Activated T-cell treated with anti-CD3 and anti-CD28 coated beads, Interleukin-2, amount 50 U/mL, for 72 hours (primary cell): ENCODE measurements at regions not wholly inside any gene's neighbourhood (a gene's known extent, or its start where the extent isn't known, plus 50 kb on each side); places are given as distances from the start of the nearest gene placed in this dataset.
"Not testable (repeated sequence)": the region's sequence is repeated elsewhere in the genome, so short reads cannot be mapped to it uniquely, and the experiment has no call there.

Experiments used
- ATAC-seq, 2 donors: fragments of 150-1000 bp; cut with Tn5 transposase; replicated peaks in 1 of 2; 2 replicates each; pipeline ENCODE4 v1.10.0; 2021; ENCODE audit warnings: moderate library complexity in 2 of 2, mild to moderate bottlenecking in 1 of 2
- DNase-seq, 2 donors: peaks; one replicate each; pipeline ENCODE4 v3.0.0; 2021 to 2022; ENCODE audit warnings: mixed read lengths in 1 of 2
- H3K27ac Mint-ChIP-seq: one replicate; pipeline ENCODE4 v1.8.0; 2022; ENCODE audit warnings: mild to moderate bottlenecking, moderate library complexity, mixed read lengths
- H3K27me3 Mint-ChIP-seq: one replicate; pipeline ENCODE4 v1.8.0; 2022; ENCODE audit warnings: low read depth, mixed read lengths
- H3K36me3 Mint-ChIP-seq, 2 donors: one replicate each; pipeline ENCODE4 v1.8.0; 2022; ENCODE audit warnings: mixed read lengths in 2 of 2, mild to moderate bottlenecking in 1 of 2; ENCODE audit not compliant: insufficient read depth in 2 of 2
- H3K4me1 Mint-ChIP-seq: one replicate; pipeline ENCODE4 v1.8.0; 2022; ENCODE audit warnings: low read depth, mixed read lengths
- H3K4me3 Mint-ChIP-seq, 2 donors: one replicate each; pipeline ENCODE4 v1.8.0; 2022; ENCODE audit warnings: mild to moderate bottlenecking in 2 of 2, mixed read lengths in 2 of 2, moderate library complexity in 2 of 2
- H3K9me3 Mint-ChIP-seq, 2 donors: one replicate each; pipeline ENCODE4 v1.8.0; 2022; ENCODE audit warnings: mixed read lengths in 2 of 2

DNA sequence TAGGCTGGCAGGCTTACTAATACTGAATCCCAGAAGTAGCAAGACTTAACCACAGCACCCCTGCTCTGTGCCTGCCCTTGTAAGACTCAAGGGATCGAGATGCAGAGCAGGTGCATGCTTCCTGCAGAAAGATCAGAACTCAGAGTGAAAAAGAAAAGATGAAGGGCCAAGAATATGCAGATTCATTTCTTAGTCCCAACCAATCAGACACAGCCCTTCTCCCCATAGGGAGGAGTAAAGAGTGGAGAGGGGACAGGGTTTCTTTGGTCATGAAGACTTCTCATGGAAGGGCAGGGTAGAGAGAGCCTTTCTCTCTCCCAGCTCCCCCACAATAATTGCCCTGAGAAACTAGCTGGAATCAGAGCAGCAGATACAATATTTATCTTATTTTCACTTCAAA is 105.6 kb upstream of the MB21D2 start:
- no peaks in the 10 kb centered on the region for H3K36me3 Mint-ChIP-seq
- no peaks in the 10 kb centered on the region for H3K27me3 Mint-ChIP-seq
- H3K27ac Mint-ChIP-seq: no peak overlapping the region
- H3K9me3 Mint-ChIP-seq: no peaks in the 10 kb centered on the region
- H3K4me1 Mint-ChIP-seq: no peaks in the 10 kb centered on the region
- H3K4me3 Mint-ChIP-seq: no peak overlapping the region
- DNase-seq (no peak), ATAC-seq (no peak)

- Mint-ChIP-seq H3K9me3 (no peaks in the 10 kb centered on the region), H3K4me1 (no peaks in the 10 kb centered on the region), H3K27ac (no peak overlapping the region), H3K27me3 (no peaks in the 10 kb centered on the region), H3K4me3 (no peak overlapping the region), H3K36me3 (no peaks in the 10 kb centered on the region)
- DNase-seq (no peak), ATAC-seq (no peak)
Measured at GRCh38 chr3:193028258-193028657, 110.6 kb upstream of the MB21D2 start.

- Mint-ChIP-seq H3K4me3 (no peak overlapping the region), H3K9me3 (no peaks in the 10 kb centered on the region), H3K27me3 (no peaks in the 10 kb centered on the region), H3K4me1 (no peaks in the 10 kb centered on the region), H3K27ac (no peak overlapping the region), H3K36me3 (no peaks in the 10 kb centered on the region)
- DNase-seq: no peak
- no peak for ATAC-seq
Measured at GRCh38 chr3:193029800-193030199, 112.1 kb upstream of the MB21D2 start.

DNA sequence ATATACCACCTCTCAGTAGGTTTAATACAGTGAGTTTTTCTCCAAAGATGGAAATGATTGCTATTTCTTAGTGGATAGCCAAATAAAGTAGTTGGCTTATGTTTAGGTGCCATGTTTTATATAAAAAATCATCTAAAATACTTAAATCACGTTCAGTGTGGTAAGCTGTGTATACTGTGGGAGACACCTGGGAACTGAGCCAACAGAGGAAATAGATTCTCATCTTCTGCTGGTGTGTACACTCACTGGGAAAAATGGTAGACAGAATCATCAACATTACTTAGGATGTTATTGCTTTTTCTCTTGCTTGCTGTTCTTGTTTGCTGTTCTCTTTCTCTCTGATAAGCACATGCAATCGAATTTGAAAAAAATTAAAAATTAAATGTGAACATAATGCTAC is 112.6 kb upstream of the MB21D2 start:
- Mint-ChIP-seq H3K4me1 (no peaks in the 10 kb centered on the region), H3K9me3 (no peaks in the 10 kb centered on the region), H3K27me3 (no peaks in the 10 kb centered on the region), H3K4me3 (no peak overlapping the region), H3K36me3 (no peaks in the 10 kb centered on the region), H3K27ac (no peak overlapping the region)
- ATAC-seq (no peak), DNase-seq (no peak)

DNA sequence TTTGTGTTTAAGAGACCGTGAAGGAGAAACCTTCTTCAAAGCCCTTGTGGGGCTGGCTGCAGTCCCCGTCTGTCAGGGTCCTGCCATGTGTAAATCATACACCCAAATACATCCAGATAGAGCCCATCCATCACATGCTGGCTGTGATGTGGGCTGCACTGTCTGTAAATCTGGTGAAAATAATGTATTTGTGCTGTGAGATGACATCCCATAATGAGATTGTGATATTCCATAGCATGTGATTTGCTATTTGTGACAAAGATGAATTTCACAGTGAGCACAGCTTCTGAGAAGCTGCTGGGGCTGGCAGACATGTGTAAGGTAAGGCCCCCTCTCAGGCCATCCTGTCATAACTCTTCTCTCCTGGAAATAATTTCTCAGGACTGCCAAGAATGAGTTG is 114.3 kb upstream of the MB21D2 start:
- H3K27ac Mint-ChIP-seq: no peak overlapping the region
- ATAC-seq: no peak
- no peak for DNase-seq
- H3K27me3 Mint-ChIP-seq: no peaks in the 10 kb centered on the region
- H3K4me3 Mint-ChIP-seq: no peak overlapping the region
- no peaks in the 10 kb centered on the region for H3K4me1 Mint-ChIP-seq
- no peaks in the 10 kb centered on the region for H3K36me3 Mint-ChIP-seq
- no peaks in the 10 kb centered on the region for H3K9me3 Mint-ChIP-seq

GRCh38 chr3:193033226-193033780 is 115.6 kb upstream of the MB21D2 start:
- Mint-ChIP-seq H3K4me3 (no peak overlapping the region), H3K36me3 (no peaks in the 10 kb centered on the region), H3K27me3 (peaks cover 7% of the 10 kb centered on the region), H3K9me3 (no peaks in the 10 kb centered on the region), H3K27ac (no peak overlapping the region), H3K4me1 (no peaks in the 10 kb centered on the region)
- DNase-seq (no peak), ATAC-seq (peak in 1 of 2 donors; percentile 51)

DNA sequence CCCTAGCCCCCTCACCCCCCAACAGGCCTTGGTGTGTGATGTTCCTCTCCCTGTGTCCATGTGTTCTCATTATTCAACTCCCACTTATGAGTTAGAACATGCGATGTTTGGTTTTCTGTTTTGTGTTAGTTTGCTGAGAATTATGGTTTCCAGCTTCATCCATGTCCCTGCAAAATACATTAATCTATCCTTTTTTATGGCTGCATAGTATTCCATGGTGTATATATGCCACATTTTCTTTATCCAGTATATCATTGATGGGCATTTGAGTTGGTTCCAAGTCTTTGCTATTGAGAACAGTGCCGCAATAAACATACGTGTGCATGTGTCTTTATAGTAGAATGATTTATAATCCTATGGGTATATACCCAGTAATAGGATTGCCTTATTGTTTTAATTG is 120.2 kb upstream of the MB21D2 start:
- H3K36me3 Mint-ChIP-seq, H3K27me3 Mint-ChIP-seq, ATAC-seq, H3K4me3 Mint-ChIP-seq, H3K27ac Mint-ChIP-seq, H3K9me3 Mint-ChIP-seq, DNase-seq, H3K4me1 Mint-ChIP-seq: not testable (repeated sequence)

DNA sequence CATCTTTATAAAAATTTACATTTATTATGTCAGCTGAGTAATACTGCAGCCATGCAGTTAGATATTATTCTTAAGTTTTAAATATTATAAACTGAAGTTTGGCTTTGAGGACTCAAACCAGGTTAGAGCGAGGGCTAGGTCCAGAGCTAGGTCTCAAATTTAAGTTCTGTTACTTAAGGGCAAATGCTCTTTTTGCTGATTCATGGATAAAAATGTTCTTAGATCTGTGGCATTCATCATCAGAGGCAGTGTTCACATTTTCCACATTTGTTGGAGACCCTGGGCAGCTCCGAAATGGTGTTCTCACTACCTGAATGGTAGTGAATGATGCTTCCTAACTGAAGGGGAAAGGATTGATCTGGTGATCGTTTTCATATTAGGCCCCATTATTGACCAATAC is 121.4 kb upstream of the MB21D2 start:
- H3K9me3 Mint-ChIP-seq: no peaks in the 10 kb centered on the region
- H3K4me3 Mint-ChIP-seq: no peak overlapping the region
- no peaks in the 10 kb centered on the region for H3K36me3 Mint-ChIP-seq
- ATAC-seq: no peak
- no peak for DNase-seq
- peaks cover 8% of the 10 kb centered on the region for H3K27me3 Mint-ChIP-seq
- H3K4me1 Mint-ChIP-seq: peaks cover 6% of the 10 kb centered on the region
- H3K27ac Mint-ChIP-seq: no peak overlapping the region

DNA sequence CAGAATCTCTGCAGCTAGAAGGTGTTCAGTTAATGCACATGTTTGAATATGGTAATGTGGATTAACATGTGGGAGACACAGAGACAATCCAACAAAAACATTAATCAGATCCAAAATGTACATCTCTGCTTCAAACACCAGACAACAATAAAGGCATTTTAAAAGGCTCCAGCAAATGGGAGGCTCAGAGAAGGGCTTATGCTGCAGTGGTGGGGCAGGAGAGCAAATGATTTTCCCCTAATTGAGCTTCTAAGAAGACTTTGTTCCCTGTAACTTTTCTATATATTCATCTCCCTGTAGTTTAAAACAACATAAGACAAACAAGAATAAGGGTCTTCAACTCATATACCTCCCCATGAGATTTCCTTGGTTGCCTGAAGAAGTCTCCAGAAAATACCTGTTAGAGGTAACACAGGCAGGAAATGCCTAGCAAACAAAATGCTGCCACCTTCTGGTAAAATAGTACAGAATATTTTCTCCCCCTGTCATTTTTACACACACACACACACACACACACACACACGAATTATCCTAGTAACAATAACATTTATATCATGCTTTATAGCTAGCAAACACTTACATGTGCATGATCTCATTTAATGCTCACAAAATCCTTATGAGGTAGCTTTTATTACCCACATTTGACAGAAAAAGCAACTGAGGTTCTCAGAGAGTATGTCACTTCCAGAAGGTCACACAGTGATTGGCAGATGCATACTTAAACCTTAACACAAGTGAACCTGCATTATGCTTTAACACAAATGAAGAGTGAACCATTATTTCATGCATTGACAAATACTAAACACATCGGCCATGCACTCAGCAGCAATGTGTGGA is 123.4 kb upstream of the MB21D2 start:
- H3K27me3 Mint-ChIP-seq: peaks cover 8% of the 10 kb centered on the region
- H3K9me3 Mint-ChIP-seq: no peaks in the 10 kb centered on the region
- no peak overlapping the region for H3K4me3 Mint-ChIP-seq
- peak in 1 of 2 donors; percentile 55 for ATAC-seq
- H3K27ac Mint-ChIP-seq: peak overlapping the region; percentile 34
- H3K36me3 Mint-ChIP-seq: no peaks in the 10 kb centered on the region
- peak in 1 of 2 donors; percentile 13 for DNase-seq
- peaks cover 6% of the 10 kb centered on the region for H3K4me1 Mint-ChIP-seq

DNA sequence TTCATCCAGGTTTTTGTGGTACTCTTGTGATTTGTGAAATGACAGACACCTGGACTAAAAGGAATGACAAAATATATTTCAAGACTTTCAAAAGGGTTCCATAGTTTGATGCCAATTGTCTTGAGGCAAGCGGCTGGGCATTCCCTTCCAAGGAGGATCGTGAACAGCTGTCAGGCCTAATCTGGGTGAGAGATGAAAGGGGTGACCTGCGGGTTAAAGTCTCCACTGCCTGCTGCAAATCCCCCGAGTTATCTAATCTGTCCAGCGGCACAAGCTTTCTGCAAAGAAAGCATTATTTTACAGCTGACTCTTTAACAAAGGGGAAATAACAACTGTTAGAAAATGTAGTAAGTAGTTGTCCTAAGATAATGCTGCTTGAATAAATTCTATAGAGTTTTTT is 128.7 kb upstream of the MB21D2 start:
- Mint-ChIP-seq H3K9me3 (no peaks in the 10 kb centered on the region), H3K4me3 (no peak overlapping the region), H3K4me1 (no peaks in the 10 kb centered on the region), H3K27me3 (no peaks in the 10 kb centered on the region), H3K36me3 (no peaks in the 10 kb centered on the region), H3K27ac (no peak overlapping the region)
- no peak for ATAC-seq
- DNase-seq: no peak

- not testable (repeated sequence) for DNase-seq, ATAC-seq, H3K4me1 Mint-ChIP-seq, H3K9me3 Mint-ChIP-seq, H3K36me3 Mint-ChIP-seq, H3K27me3 Mint-ChIP-seq, H3K4me3 Mint-ChIP-seq, H3K27ac Mint-ChIP-seq
Measured at GRCh38 chr3:193047461-193047860, 129.8 kb upstream of the MB21D2 start.

DNA sequence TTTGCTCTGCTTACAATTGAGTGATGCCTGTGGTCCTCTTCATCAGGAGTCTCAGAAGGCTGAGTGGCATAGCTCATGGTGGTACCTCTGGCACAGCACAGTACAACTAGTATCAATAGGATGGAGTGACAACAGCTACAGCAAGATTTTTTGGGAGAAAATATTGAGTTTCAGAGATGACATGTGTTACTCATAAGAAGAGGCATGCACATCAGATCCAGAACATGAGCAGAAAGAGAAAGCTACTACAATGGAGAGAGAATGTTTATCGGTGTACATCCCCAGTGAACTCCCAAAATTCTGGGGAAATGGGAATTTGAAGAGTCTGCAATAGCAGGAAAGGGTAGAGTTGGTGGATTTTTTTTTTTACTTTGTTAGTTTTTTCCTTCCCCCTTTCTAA is 130.5 kb upstream of the MB21D2 start:
- Mint-ChIP-seq H3K27ac (no peak overlapping the region), H3K27me3 (no peaks in the 10 kb centered on the region), H3K9me3 (no peaks in the 10 kb centered on the region), H3K36me3 (no peaks in the 10 kb centered on the region), H3K4me1 (no peaks in the 10 kb centered on the region), H3K4me3 (no peak overlapping the region)
- no peak for DNase-seq
- no peak for ATAC-seq

- no peaks in the 10 kb centered on the region for H3K27me3 Mint-ChIP-seq
- no peaks in the 10 kb centered on the region for H3K36me3 Mint-ChIP-seq
- H3K4me1 Mint-ChIP-seq: no peaks in the 10 kb centered on the region
- no peak overlapping the region for H3K27ac Mint-ChIP-seq
- no peaks in the 10 kb centered on the region for H3K9me3 Mint-ChIP-seq
- no peak overlapping the region for H3K4me3 Mint-ChIP-seq
- DNase-seq (no peak), ATAC-seq (no peak)
Measured at GRCh38 chr3:193049935-193050334, 132.3 kb upstream of the MB21D2 start.

DNA sequence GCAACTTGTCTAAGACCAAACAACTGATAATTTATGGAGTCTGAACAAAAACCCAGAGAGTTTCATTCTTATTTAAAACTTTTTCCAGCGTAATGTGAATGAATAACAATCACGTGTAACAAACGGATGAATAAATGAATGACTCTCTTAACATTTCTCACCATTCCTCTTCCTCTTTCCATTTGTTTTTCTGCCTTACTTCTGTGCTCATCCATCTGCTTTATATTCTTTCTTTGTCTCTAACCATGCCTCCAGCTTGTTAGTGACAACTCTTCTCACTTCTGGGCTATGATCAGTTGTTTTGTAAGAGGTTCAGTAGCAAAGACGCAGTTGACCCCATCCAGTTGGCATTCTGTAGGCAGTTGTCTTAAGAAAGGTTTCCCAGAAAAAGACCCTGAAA is 133.7 kb upstream of the MB21D2 start:
- H3K27me3 Mint-ChIP-seq: no peaks in the 10 kb centered on the region
- no peaks in the 10 kb centered on the region for H3K4me1 Mint-ChIP-seq
- H3K4me3 Mint-ChIP-seq: no peak overlapping the region
- no peaks in the 10 kb centered on the region for H3K9me3 Mint-ChIP-seq
- ATAC-seq (no peak), DNase-seq (no peak)
- no peaks in the 10 kb centered on the region for H3K36me3 Mint-ChIP-seq
- H3K27ac Mint-ChIP-seq: no peak overlapping the region
